H1 (cell line): ENCODE measurements at regions not wholly inside any gene's neighbourhood (a gene's known extent, or its start where the extent isn't known, plus 50 kb on each side); places are given as distances from the start of the nearest gene placed in this dataset.

Experiments used
- KDM5A ChIP-seq: fragments of 200-600 bp; IDR thresholded peaks from 2 replicates; pipeline ENCODE4 v1.7.1; 2012; ENCODE audit warnings: mild to moderate bottlenecking, low read length, inconsistent platforms, mixed read lengths
- SIX5 ChIP-seq: IDR thresholded peaks from 2 replicates; pipeline ENCODE4 v1.6.1; 2011; ENCODE audit warnings: mild to moderate bottlenecking, low read depth, low read length
- TF ChIP-seq, protein P1 (sequence below): IDR thresholded peaks from 2 replicates; pipeline ENCODE4 v1.6.1; 2012; ENCODE audit warnings: low read length, inconsistent platforms

DNA sequence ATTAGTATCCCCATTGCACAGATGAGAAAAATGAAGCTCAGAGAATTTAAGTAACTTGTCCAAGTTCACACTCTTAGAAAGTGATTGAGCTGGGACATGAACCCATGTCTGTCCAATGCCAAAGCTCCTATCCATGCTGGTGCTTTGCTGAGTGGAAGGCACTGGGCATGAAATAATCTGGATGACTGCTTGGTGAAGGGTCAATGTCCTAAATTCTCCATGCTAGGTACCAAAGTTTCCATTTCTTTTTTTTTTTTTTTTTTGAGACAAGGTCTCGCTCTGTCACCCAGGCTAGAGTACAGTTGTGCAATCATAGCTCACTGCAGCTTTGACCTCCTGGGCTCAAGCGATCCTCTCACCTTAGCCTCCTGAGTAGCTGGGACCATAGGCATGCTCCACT is 153.6 kb upstream of the ERCC4 start (continued):
- TF ChIP-seq, protein P1, sequence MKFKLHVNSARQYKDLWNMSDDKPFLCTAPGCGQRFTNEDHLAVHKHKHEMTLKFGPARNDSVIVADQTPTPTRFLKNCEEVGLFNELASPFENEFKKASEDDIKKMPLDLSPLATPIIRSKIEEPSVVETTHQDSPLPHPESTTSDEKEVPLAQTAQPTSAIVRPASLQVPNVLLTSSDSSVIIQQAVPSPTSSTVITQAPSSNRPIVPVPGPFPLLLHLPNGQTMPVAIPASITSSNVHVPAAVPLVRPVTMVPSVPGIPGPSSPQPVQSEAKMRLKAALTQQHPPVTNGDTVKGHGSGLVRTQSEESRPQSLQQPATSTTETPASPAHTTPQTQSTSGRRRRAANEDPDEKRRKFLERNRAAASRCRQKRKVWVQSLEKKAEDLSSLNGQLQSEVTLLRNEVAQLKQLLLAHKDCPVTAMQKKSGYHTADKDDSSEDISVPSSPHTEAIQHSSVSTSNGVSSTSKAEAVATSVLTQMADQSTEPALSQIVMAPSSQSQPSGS = no peak
- TF ChIP-seq KDM5A (no peak), SIX5 (no peak)
